ENCODE measurements at regions not wholly inside any gene's neighbourhood (a gene's known extent, or its start where the extent isn't known, plus 50 kb on each side); places are given as distances from the start of the nearest gene placed in this dataset.

- H3K9ac ChIP-seq, result no peak overlapping the region
- H3K9me3 ChIP-seq, result no peaks in the 10 kb centered on the region
- no peaks in the 10 kb centered on the region for H3K4me1 ChIP-seq
- no peaks in the 10 kb centered on the region for H4K20me1 ChIP-seq
- no peak overlapping the region for H3K4me3 ChIP-seq
- no peak overlapping the region for H3K4me2 ChIP-seq
- H3K36me3 ChIP-seq, result no peaks in the 10 kb centered on the region
- no peak overlapping the region for H3K27ac ChIP-seq
- no peak for TF ChIP-seq Cebpa-rat (IDR thresholded peaks at IDR 0.05)
- no peaks in the 10 kb centered on the region for H3K27me3 ChIP-seq
Measured at GRCh38 chr12:127013197-127013596, 1253.8 kb upstream of the TMEM132C start.

- Histone ChIP-seq H3K4me3 (no peak overlapping the region), H3K27me3 (no peaks in the 10 kb centered on the region), H3K9me3 (no peaks in the 10 kb centered on the region), H3K4me1 (no peaks in the 10 kb centered on the region), H3K36me3 (no peaks in the 10 kb centered on the region), H4K20me1 (no peaks in the 10 kb centered on the region), H3K27ac (no peak overlapping the region), H3K9ac (no peak overlapping the region), H3K4me2 (no peak overlapping the region)
- no peak for TF ChIP-seq Cebpa-rat (IDR thresholded peaks at IDR 0.05)
Measured at GRCh38 chr12:127014079-127014478, 1252.9 kb upstream of the TMEM132C start.

- peaks cover 9% of the 10 kb centered on the region; the same call in 1 of the 2 replicates for H3K9me3 ChIP-seq
- H3K27me3 ChIP-seq, result no peaks in the 10 kb centered on the region
- no peaks in the 10 kb centered on the region for H3K36me3 ChIP-seq
- H3K4me1 ChIP-seq, result peaks cover 11% of the 10 kb centered on the region; the same call in 1 of the 2 replicates
- H3K27ac ChIP-seq, result no peak overlapping the region
- TF ChIP-seq Cebpa-rat (IDR thresholded peaks at IDR 0.05), result no peak
- H4K20me1 ChIP-seq, result no peaks in the 10 kb centered on the region
- H3K9ac ChIP-seq, result no peak overlapping the region
- H3K4me3 ChIP-seq, result no peak overlapping the region
- no peak overlapping the region for H3K4me2 ChIP-seq
Measured at GRCh38 chr12:127024791-127025190, 1242.2 kb upstream of the TMEM132C start.

GRCh38 chr12:127025545-127025944 lies 1241.4 kb upstream of the TMEM132C start:
- no peaks in the 10 kb centered on the region for H4K20me1 ChIP-seq
- peaks cover 11% of the 10 kb centered on the region; the same call in 1 of the 2 replicates for H3K4me1 ChIP-seq
- H3K36me3 ChIP-seq, result no peaks in the 10 kb centered on the region
- H3K27me3 ChIP-seq, result no peaks in the 10 kb centered on the region
- H3K9me3 ChIP-seq, result peaks cover 9% of the 10 kb centered on the region; the same call in 1 of the 2 replicates
- no peak for TF ChIP-seq Cebpa-rat (IDR thresholded peaks at IDR 0.05)
- H3K27ac ChIP-seq, result no peak overlapping the region
- H3K4me2 ChIP-seq, result no peak overlapping the region
- H3K4me3 ChIP-seq, result no peak overlapping the region
- no peak overlapping the region for H3K9ac ChIP-seq

GRCh38 chr12:127035011-127035879 lies 1231.7 kb upstream of the TMEM132C start:
- no peak for TF ChIP-seq Cebpa-rat (IDR thresholded peaks at IDR 0.05)
- Histone ChIP-seq H3K27me3 (no peaks in the 10 kb centered on the region), H3K9ac (no peak overlapping the region), H3K27ac (no peak overlapping the region), H3K4me1 (no peaks in the 10 kb centered on the region), H4K20me1 (no peaks in the 10 kb centered on the region), H3K9me3 (peaks cover 5% of the 10 kb centered on the region), H3K36me3 (no peaks in the 10 kb centered on the region), H3K4me2 (no peak overlapping the region), H3K4me3 (no peak overlapping the region)

GRCh38 chr12:127038152-127038551 lies 1228.8 kb upstream of the TMEM132C start:
- Histone ChIP-seq H3K4me1 (peaks cover 21% of the 10 kb centered on the region), H4K20me1 (no peaks in the 10 kb centered on the region), H3K9ac (no peak overlapping the region), H3K9me3 (peaks cover 19% of the 10 kb centered on the region), H3K36me3 (no peaks in the 10 kb centered on the region), H3K4me3 (no peak overlapping the region), H3K27me3 (no peaks in the 10 kb centered on the region), H3K4me2 (no peak overlapping the region), H3K27ac (no peak overlapping the region)
- no peak for TF ChIP-seq Cebpa-rat (IDR thresholded peaks at IDR 0.05)

GRCh38 chr12:127038761-127039160 lies 1228.2 kb upstream of the TMEM132C start:
- H3K36me3 ChIP-seq, result no peaks in the 10 kb centered on the region
- H4K20me1 ChIP-seq, result no peaks in the 10 kb centered on the region
- no peaks in the 10 kb centered on the region for H3K27me3 ChIP-seq
- no peak overlapping the region for H3K4me2 ChIP-seq
- H3K4me1 ChIP-seq, result peaks cover 24% of the 10 kb centered on the region
- no peak overlapping the region for H3K4me3 ChIP-seq
- H3K9ac ChIP-seq, result no peak overlapping the region
- no peak overlapping the region for H3K27ac ChIP-seq
- TF ChIP-seq Cebpa-rat (IDR thresholded peaks at IDR 0.05), result no peak
- peaks cover 19% of the 10 kb centered on the region for H3K9me3 ChIP-seq

- Histone ChIP-seq H4K20me1 (no peaks in the 10 kb centered on the region), H3K4me1 (peaks cover 32% of the 10 kb centered on the region), H3K9ac (no peak overlapping the region), H3K27ac (peak overlapping the region; percentile 77), H3K4me2 (peak overlapping the region; percentile 71), H3K4me3 (no peak overlapping the region), H3K36me3 (no peaks in the 10 kb centered on the region), H3K27me3 (no peaks in the 10 kb centered on the region), H3K9me3 (peaks cover 19% of the 10 kb centered on the region)
- peak; percentile 93; the same call in 1 of the 2 replicates for TF ChIP-seq Cebpa-rat (IDR thresholded peaks at IDR 0.05)
Measured at GRCh38 chr12:127041985-127042625, 1224.9 kb upstream of the TMEM132C start.

GRCh38 chr12:127043731-127044130 lies 1223.2 kb upstream of the TMEM132C start:
- Histone ChIP-seq H3K27me3 (no peaks in the 10 kb centered on the region), H4K20me1 (no peaks in the 10 kb centered on the region), H3K27ac (peak overlapping the region; percentile 77; the same call in 1 of the 2 replicates), H3K4me3 (no peak overlapping the region), H3K9ac (no peak overlapping the region), H3K4me1 (peaks cover 32% of the 10 kb centered on the region), H3K9me3 (peaks cover 19% of the 10 kb centered on the region), H3K36me3 (no peaks in the 10 kb centered on the region), H3K4me2 (0 out of 2 replicates have a peak overlapping the region, but pooled peaks have one; percentile 71)
- TF ChIP-seq Cebpa-rat (IDR thresholded peaks at IDR 0.05), result no peak

- Histone ChIP-seq H3K36me3 (no peaks in the 10 kb centered on the region), H3K4me3 (no peak overlapping the region), H4K20me1 (no peaks in the 10 kb centered on the region), H3K4me2 (no peak overlapping the region), H3K4me1 (peaks cover 32% of the 10 kb centered on the region), H3K27ac (no peak overlapping the region), H3K27me3 (no peaks in the 10 kb centered on the region), H3K9ac (no peak overlapping the region), H3K9me3 (peaks cover 18% of the 10 kb centered on the region)
- TF ChIP-seq Cebpa-rat (IDR thresholded peaks at IDR 0.05), result no peak
Measured at GRCh38 chr12:127044836-127045235, 1222.1 kb upstream of the TMEM132C start.
